Dermis microvascular lymphatic vessel endothelial cell (primary cell): ENCODE measurements at regions not wholly inside any gene's neighbourhood (a gene's known extent, or its start where the extent isn't known, plus 50 kb on each side); places are given as distances from the start of the nearest gene placed in this dataset.
A peak's percentile ranks its signal among the peaks of the same experiment; 100 is the strongest.
"Not testable (repeated sequence)": the region's sequence is repeated elsewhere in the genome, so short reads cannot be mapped to it uniquely, and the experiment has no call there.

Experiments
- DNase-seq, 2 donors: peaks; one replicate each; pipeline versions ENCODE4 v3.0.0 to v3.0.0-alpha.2; 2010; ENCODE audit warnings: low read depth in 2 of 2

GRCh38 chr12:102728506-102729242, 188.4 kb downstream of the PAH start:
- DNase-seq: no peak

GRCh38 chr12:102726686-102727085, 190.4 kb downstream of the PAH start:
- DNase-seq: no peak

- no peak for DNase-seq
Measured at GRCh38 chr12:102722147-102722546, 194.9 kb downstream of the PAH start.

- no peak for DNase-seq
Measured at GRCh38 chr12:102708108-102708507, 208.9 kb downstream of the PAH start.

- DNase-seq: peak; percentile 36 to 37
Measured at GRCh38 chr12:102702447-102703114, 214.5 kb downstream of the PAH start.

- DNase-seq: no peak
Measured at GRCh38 chr12:102696045-102696444, 215.7 kb upstream of the IGF1 start.

- DNase-seq: no peak
Measured at GRCh38 chr12:102694903-102695302, 214.5 kb upstream of the IGF1 start.

GRCh38 chr12:102691773-102692555, 211.6 kb upstream of the IGF1 start:
- DNase-seq: no peak

- no peak for DNase-seq
Measured at GRCh38 chr12:102690253-102690652, 209.9 kb upstream of the IGF1 start.

GRCh38 chr12:102689701-102690100, 209.3 kb upstream of the IGF1 start:
- DNase-seq: no peak

GRCh38 chr12:102687523-102687922, 207.2 kb upstream of the IGF1 start:
- DNase-seq: no peak

- no peak for DNase-seq
Measured at GRCh38 chr12:102685841-102686240, 205.5 kb upstream of the IGF1 start.

- DNase-seq: no peak
Measured at GRCh38 chr12:102685172-102685571, 204.8 kb upstream of the IGF1 start.

- no peak for DNase-seq
Measured at GRCh38 chr12:102682366-102683289, 202.3 kb upstream of the IGF1 start.

- DNase-seq: no peak
Measured at GRCh38 chr12:102681747-102682146, 201.4 kb upstream of the IGF1 start.

- no peak for DNase-seq
Measured at GRCh38 chr12:102681309-102681708, 200.9 kb upstream of the IGF1 start.

- no peak for DNase-seq
Measured at GRCh38 chr12:102680304-102680703, 199.9 kb upstream of the IGF1 start.

- DNase-seq: no peak
Measured at GRCh38 chr12:102676812-102677211, 196.4 kb upstream of the IGF1 start.

GRCh38 chr12:102675672-102676071, 195.3 kb upstream of the IGF1 start:
- no peak for DNase-seq

GRCh38 chr12:102673606-102674005, 193.2 kb upstream of the IGF1 start:
- no peak for DNase-seq

GRCh38 chr12:102672212-102672611, 191.8 kb upstream of the IGF1 start:
- not testable (repeated sequence) for DNase-seq
